ENCODE measurements at regions not wholly inside any gene's neighbourhood (a gene's known extent, or its start where the extent isn't known, plus 50 kb on each side); places are given as distances from the start of the nearest gene placed in this dataset.

- TF ChIP-seq CTCF (IDR thresholded peaks at IDR 0.05): no peak
- TF ChIP-seq POLR2A (IDR thresholded peaks at IDR 0.05): no peak
Observed at GRCh38 chr12:59134750-59135149, 214.4 kb upstream of the LRIG3 start.
